GM18508 (cell line): ENCODE measurements at regions not wholly inside any gene's neighbourhood (a gene's known extent, or its start where the extent isn't known, plus 50 kb on each side); places are given as distances from the start of the nearest gene placed in this dataset.

ENCODE experiments used
- ATAC-seq: cut with Tn5 transposase; IDR thresholded peaks from one replicate; pipeline ENCODE4 v1.9.1; 2021; ENCODE audit warnings: moderate number of reproducible peaks; ENCODE audit not compliant: insufficient read depth, unreplicated experiment

DNA sequence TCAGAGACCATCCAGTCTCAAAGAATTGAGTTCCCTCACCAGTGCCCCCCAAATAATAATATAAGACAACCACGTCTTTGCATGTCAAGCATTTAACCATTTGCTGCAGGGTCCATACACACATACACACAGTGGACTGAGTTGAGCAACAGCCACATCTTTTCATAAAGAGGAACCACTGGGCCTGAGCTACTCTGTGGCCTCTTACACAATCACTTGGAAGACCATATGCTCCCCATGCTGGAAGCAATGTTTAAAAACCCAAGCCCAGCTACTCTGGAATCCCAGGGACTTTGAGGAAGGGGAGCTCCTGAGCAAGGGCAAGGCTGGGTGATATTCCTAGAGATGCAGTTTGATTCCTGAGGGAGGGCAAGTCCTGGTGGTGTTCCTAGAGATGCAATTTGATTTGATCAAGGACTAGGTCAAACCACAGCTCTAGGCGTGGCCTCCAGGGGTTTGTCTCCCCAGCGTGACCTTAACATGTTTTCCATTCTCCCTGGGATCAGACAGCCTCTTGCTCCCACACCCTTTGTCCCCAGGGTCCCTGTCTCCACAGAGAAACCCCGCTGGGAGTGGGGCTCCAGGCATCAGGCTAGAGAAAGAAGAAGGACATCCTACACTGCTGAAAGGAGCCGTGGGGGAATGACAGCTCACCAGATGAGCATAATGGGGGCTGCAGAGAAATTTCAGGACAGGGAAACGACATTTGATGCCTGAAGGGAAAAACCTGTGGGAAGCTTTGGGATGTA, 376.2 kb upstream of the MGMT start:
- no peak for ATAC-seq

GRCh38 chr10:129093641-129094040, 373.4 kb upstream of the MGMT start:
- ATAC-seq = no peak

GRCh38 chr10:129094233-129094632, 372.8 kb upstream of the MGMT start:
- no peak for ATAC-seq

DNA sequence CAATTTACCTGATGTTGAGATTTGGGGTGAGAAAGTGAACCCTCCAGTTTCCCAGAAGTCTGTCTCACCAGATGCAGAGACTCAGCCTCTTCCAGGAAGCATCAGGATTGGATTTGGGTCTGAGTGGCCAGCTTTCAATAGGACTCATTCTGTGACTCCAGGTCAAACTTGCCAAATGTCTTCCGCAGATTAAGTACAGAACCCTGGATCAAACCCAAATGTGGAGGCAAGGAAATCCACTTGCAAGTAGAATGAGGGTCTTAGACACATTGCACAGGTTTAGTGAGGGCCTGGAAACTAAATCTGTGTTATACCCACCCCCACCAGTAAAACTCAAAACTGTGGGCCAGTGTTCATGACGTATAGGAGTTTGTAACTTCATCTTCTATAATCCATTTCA, 372.2 kb upstream of the MGMT start:
- no peak for ATAC-seq

- no peak for ATAC-seq
Measured at GRCh38 chr10:129095680-129096064, 371.4 kb upstream of the MGMT start.

DNA sequence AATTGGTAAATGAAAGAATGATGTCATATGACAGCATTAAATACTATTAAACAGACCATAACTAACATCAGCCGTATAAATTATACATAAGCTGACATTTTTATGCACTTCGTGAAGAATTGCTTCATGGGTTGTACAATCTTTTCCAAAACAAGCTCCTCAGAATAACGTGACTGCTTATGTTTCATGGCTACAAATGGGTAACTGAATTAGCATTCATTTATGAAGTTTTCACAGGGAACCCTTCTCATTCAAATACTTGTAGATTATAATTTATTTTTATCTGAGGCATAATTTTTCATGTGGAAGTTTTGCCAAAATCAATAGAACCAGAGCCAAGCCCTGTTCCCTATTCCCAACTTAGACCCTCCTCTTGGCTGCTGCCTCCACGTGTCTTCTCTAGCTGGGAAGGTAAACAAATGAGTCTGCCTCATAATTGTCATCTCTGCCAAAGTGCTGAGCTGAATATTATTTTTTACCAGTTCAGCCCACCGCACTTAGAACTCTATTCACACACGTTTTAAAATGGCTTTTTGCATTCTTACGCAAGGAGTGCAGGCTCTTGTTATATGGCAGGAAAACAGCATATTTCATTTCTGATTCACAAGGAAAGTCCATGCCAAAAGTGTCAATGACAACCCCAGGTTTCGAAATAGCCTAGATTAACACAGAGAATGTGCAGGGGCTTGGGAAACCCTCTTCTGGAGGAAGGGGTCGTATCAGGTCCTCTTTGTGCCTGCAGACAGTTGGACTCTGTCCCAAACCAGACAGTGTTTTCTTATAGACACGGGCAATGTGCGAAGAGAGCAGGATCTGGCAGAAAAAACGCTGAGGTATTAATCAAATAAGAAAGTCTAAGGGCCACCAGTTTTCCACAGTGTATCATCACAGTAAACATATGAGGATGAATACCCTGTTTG, 370.7 kb upstream of the MGMT start:
- no peak for ATAC-seq

GRCh38 chr10:129097776-129098330, 369.2 kb upstream of the MGMT start:
- no peak for ATAC-seq

- no peak for ATAC-seq
Measured at GRCh38 chr10:129098517-129098916, 368.5 kb upstream of the MGMT start.

GRCh38 chr10:129099486-129099885, 367.6 kb upstream of the MGMT start:
- ATAC-seq = no peak

- ATAC-seq = no peak
Measured at GRCh38 chr10:129099992-129100391, 367.0 kb upstream of the MGMT start.

DNA sequence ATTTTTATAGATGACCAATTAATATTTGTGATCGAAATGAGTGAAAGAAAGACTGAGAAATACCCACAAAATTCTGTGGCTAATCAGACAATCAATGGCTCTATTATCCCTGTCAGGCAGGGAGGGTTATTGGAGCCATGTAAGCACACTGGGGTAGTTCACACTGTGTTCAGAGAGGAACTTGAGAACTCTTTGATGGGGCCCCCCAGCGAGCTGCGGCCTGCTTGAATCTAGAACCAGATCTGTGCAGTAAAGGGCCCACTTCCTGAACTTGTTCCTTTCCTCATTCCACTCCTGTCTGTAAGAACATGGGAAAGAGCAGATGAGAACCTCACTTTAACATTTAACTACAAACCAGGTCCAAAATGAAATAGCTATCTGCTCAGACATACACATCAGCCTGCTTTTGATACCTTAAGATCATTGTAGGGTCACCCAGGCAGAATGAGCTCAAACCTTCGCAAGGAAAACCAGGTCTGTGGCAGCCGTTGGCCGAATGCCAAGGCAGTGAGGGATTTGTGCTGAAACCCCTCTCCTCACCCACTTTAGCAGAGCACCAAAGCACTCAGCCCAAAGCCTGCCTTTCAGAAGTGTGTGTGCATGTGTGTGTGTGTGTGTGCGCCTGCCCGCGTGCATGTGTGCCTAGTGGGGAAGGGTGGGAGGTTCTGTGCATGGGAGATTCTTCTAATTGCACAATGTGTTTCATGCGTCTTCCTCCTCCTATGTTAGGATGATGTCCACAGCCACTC, 365.6 kb upstream of the MGMT start:
- ATAC-seq = no peak

- no peak for ATAC-seq
Measured at GRCh38 chr10:129102906-129103693, 363.9 kb upstream of the MGMT start.

- no peak for ATAC-seq
Measured at GRCh38 chr10:129104266-129105045, 362.6 kb upstream of the MGMT start.

- no peak for ATAC-seq
Measured at GRCh38 chr10:129105266-129105665, 361.8 kb upstream of the MGMT start.

GRCh38 chr10:129106314-129106713, 360.7 kb upstream of the MGMT start:
- no peak for ATAC-seq

- ATAC-seq = no peak
Measured at GRCh38 chr10:129107525-129107924, 359.5 kb upstream of the MGMT start.

GRCh38 chr10:129108378-129108777, 358.7 kb upstream of the MGMT start:
- ATAC-seq = no peak

DNA sequence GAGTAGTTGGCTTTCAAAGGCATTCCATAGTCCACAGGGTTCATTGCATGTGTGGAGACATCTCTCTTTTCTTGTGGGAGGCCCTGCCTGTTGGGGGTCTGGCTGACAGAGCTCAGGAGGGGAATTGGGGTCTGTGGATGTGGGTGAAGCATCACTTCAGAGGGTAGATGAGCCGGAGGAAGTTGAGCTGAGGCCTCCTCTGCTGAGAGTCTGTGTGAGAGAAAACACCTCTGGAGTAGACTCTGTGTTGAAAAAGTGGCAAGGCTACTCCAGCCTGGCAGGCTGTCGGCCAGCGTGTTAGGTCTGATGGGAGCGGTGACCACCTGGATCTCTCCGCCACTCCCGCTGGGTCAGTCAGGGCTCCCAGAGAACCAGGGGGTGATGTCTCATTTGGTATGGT, 358.0 kb upstream of the MGMT start:
- ATAC-seq = no peak

- ATAC-seq = no peak
Measured at GRCh38 chr10:129110780-129111179, 356.3 kb upstream of the MGMT start.
